GM19025 (cell line): ENCODE measurements at regions not wholly inside any gene's neighbourhood (a gene's known extent, or its start where the extent isn't known, plus 50 kb on each side); places are given as distances from the start of the nearest gene placed in this dataset.

ENCODE experiments used
- ATAC-seq: cut with Tn5 transposase; IDR thresholded peaks from one replicate; pipeline ENCODE4 v1.9.1; 2021; ENCODE audit warnings: mild to moderate bottlenecking, low read depth, moderate library complexity; ENCODE audit not compliant: unreplicated experiment

DNA sequence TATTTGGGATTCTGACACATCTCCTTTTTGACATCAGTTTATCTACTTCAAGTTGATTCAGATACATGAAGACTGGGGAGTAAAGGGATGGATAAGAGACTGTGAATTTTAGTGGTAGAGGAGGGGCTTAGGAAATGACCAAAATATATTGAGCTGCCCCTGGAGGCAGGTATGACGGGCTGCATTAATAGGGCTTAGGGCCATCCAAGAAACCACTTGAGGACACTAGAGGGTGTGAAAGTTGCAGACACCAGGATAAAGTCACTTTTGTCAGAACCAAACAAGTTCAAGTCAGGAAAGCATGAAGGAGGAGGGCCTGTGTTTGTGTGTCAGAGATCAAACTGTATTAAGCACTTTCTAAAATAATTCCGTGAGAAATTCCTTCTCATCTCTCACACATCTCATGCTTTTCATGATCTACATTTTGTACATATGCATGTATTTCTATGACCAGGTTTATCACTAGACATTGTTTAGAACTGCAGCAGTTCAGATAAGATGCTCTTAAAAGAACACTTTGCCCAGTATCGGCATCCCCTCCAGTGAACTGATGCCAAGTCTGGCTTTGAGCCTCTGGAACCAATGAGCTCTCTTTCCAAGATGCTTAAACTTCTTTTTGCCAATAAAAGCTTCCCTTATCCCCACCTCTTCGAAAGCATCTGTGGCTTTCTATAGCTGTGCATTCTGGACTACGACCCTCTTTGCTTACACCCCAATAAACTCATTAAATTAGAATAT, 136.9 kb downstream of the SLC38A1 start:
- ATAC-seq, result no peak

DNA sequence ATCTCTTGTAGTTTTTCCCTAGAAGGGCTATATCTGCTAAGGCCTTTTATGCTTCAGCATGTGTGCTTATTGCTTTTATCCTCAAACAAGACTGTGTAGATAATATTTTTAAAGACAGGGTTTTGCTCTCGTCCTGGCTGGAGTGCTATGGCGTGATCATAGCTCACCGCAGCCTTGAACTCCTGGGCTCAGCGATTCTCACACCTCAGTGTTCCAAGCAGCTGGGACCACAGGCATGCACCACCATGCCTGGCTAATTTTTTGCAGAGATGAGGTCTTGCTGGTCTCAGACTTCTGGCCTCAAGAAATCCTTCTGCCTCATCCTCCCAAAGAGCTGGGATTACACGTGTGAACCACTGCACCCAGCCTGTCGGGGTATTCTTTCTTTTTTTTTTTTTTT, 137.3 kb upstream of the SCAF11 start:
- no peak for ATAC-seq

DNA sequence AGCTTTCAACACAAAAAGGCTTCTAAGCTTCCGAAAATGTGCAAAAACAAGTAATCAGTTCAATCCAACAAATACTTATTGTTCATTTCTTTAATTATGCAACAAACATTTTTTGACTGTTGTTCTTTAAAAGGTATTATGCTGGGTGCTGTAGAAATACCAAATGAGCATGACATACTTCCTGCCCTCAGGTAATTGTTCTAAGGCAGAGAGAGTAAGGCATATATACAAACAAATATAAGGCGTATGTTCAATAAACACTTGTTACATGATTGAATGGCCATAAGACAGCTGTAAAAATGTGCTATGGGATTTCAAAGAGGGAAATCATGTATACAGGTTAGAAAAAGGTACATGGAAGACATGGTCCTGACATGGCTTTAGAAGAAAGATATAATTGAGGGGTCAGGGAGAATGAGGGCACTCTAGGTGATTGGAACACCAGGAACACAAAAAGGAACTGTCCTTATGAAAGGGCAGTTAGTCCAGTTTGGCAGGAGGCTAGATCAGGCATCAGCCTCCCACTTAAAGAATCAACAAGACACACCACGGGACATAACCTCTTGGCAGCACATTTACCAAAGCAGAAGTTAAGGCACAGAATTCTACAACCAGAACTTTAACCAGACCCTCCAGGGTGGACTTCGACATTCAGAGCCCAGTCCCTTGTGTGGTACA, 135.8 kb upstream of the SCAF11 start:
- ATAC-seq, result no peak

DNA sequence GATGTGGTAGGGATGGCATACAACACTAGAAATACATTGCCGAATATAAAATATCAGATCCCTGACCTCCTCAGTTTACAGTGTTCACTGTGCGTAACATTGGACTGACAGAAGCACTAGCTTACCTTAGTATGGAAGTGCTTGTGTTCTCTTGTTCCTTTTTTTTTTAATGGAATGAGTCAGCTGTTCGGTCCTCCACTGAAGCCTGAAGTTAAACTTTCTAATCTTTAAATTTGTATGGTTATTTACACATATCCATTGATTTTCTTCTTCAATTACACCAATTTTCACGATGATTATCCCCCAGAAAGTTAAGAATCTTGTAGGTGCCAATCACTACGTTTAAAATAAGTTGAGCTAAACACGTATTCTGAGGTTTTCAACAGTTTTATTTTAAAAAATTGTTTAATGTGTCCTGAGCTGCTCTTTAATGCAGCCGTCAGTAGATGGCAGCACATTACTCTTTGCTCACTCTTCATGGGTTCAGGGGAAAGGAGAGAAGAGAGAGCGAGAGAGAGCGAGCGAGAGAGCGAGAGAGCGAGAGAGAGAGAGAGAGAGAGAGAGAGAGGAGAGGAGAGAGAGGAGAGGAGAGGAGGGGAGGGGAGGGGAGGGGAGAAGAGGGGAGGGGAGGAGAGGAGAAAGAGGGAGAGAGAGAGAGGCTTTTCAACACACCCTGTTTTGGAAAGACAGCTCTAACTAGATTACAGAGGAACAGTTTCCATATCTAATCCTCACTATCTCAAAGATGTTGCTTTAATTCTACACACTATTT, 134.7 kb upstream of the SCAF11 start:
- ATAC-seq, result no peak

DNA sequence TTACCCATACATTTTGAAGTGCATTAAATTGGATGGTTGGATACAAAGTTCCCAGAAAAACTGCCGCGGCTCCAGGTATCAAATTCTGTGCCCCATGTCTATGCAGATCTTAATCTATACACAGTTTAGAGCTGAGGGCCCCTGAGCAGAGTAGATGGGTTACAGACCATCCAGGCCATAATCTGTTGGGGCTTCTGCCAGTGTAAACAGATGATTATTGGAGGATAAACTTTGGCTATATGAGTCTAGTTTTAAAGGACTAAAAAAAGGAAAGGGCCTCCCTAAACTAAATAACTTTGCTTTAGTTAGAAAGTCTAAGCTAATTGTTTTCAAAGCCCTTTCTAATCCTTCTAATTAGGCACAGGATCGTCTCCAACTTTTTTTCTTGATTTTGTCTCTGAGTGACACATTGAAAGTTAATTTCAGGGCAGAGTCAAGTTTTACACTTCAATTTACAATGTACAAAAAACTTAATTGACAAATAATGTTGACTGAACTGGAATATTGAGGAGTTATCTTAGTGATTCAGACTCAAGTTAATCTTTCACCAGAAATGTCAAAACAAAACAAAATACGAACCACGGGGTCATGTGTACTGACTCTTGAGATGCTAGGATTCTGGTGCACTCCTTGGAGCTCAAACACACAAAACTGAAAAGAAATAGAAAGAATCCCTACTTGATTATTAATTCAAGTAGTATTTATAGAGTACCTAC, 133.9 kb upstream of the SCAF11 start:
- ATAC-seq, result no peak

DNA sequence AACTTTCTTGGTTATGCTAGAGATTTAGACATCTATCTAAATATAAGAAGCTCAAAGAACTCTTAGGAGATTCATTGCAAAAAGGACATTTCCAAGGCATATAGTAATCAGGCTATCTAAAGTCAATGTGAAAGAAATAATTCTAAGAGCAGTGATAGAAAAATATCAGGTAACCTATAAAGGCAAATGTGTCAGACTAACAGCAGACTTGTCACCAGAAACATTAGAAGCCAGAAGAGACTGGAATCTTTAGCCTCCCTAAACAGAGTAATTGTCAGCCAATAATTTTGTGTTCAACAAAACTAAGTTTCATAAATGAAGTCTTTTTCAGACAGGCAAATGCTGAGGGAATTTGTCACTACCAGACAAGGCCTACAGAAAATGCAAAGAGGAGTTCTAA, 122.0 kb upstream of the SCAF11 start:
- ATAC-seq, result no peak

DNA sequence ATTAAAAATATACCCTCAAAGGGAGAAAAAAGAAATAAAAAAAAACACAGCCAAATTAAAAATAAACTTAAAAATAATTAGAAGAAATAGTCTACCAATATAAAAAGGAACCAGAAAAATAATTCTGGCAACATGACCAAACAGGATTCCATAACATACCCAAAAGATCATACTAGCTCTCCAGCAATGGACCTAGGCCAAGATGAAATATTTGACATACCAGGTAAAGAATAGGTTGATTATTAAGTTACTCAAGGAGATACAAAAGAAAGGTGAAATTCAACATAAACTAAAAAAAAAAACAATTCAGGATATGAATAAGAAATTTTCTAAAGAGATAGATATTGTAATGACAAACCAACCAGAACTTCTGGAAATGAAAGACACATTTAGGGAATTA, 121.3 kb upstream of the SCAF11 start:
- no peak for ATAC-seq

DNA sequence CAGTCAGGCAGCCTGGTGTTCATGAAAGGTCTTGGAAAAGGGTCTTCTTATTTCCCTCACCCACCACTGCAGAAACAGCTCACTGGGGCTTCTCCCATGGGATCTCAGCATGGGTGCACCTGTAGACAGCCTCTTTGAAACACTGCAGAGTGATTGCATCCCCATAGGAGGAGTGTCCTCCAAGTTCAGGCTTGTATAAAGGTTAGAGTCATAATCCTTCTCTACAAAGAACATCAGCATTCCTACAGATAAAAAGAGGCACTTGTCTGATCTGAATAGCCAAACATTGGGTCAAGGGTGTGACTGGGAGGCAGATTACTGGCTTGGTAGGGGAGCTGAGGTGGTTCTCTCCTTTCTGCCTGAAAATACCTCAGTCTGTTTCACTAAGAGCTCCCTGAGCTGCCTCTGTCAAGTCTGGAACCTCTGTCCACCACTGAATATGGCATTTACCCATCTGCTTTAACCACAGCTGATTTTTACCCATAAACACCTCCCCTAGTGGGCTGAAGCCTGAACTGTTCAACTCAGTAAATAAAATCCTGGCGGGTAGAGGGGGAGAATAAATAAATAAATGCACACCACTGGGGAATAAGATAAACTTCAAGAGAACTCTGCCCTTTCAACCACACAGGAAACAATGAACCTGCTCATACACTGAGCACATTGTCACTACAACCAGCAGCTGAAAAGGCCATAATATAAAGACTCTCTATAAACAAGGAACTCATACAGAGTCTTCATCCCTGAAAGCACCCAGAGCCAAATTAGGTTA, 120.7 kb upstream of the SCAF11 start:
- ATAC-seq, result no peak

DNA sequence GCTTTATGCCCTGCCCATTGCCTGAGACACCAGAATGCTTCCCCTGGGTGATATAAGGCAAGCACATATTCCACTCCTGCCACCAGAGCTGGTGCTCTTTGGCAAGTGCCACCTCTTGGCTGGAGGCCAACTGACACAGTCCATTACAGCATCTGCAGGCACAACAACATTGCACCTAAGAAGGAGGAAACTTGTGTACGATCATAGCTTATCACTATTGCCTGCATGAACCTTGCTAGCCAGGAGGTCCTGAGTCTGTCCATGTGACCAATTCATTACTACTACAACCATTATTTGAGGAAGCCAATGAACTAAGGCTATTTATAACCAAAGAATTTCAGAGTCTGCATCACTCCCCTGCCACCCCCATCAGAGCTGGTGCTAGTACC, 119.8 kb upstream of the SCAF11 start:
- no peak for ATAC-seq

DNA sequence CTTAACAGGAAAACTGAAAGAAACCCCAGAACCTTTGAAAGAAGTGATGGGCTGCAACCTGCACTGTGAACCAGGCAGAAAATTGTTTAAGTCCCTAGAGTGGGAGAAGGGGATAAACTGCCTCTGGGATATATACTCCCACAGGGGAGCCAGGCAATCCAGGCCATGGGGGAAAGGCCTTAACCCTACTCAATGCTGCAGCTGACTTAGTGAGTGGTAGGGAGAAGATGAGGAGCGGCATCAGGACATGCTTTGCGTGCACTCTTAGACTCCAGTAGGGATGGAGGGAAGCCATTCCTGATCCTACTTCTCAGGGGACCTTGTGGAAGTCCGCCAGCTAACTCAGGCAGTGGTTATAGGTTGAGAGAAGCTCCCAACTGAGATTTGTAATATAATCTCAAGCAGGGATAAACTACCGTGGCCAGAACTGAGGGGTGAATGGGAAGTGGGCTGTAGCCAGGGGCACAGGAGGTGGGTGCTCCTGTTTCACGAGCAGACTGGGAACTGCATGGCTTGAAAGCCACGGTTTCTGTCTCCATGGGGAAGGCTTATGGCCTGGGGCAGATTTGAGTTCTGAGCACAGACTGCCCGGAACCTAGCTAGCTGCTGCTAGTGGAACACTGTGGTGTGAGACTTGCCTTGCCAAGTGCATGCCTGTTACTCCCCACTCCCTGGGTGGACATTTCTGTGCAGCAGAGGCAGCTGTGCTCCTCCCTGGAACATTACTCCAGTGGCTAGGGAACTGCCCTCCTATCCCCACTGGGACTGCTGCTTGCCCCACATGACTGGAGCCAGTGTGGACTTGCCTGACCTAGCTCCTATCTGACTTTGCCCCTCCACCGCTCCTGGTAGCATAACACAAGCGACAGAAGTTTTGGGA, 119.2 kb upstream of the SCAF11 start:
- no peak for ATAC-seq

DNA sequence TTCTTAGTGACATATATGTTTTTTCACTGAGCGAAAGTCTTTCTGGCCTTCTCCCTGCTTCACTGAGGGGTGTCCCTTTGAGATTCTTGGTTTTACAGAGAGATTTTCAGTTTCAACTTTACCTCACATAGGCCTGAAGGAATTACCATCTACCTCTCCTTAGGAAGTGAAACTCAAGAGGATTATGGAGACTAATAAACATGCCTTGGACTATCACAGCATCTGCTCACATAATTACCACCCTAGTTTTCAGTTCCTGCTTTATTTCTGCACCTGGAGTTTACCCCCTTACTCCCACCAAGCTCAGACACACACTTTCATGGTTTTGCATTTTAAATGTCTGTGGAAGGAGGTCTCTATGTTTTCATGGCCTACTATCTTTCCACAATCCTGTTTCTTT, 118.3 kb upstream of the SCAF11 start:
- peak; percentile 73 for ATAC-seq

DNA sequence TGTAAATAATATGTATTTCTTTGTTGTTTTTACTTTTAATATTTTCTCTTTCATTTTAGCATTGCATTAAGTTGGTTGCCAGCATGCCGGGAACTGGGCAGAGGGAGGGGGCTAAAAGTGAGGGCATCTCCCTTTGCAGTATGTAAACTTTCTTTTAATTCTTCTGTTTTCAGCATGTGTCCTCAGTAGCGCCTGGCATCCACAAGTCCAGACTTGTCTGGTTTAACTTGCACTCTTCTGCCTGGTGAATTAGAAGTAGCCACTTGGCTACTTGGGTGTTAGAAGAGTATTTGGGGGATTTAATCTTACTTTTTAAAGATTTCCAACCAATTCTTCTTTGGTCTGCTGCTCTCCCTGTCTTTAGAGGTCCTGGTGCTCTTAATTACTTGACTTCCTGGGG, 117.2 kb upstream of the SCAF11 start:
- ATAC-seq, result no peak

DNA sequence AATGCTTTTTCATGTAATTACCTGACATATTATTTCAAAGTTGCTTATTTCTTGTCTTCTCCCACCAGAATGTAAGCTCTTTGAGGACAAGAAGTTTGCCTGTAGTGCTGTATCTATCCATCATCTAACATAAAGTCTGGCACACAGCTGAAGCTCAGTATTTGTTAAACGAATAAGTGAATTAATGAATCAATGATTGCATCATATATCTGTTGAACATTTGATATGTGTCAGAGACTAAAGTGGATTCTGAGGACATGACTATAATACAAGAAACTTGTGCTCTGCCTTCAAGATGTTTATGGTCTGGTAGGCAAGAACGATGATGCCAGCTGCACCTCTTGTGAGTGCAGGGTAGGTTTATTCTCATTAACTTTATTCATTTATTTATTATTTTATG, 115.4 kb upstream of the SCAF11 start:
- ATAC-seq, result no peak

DNA sequence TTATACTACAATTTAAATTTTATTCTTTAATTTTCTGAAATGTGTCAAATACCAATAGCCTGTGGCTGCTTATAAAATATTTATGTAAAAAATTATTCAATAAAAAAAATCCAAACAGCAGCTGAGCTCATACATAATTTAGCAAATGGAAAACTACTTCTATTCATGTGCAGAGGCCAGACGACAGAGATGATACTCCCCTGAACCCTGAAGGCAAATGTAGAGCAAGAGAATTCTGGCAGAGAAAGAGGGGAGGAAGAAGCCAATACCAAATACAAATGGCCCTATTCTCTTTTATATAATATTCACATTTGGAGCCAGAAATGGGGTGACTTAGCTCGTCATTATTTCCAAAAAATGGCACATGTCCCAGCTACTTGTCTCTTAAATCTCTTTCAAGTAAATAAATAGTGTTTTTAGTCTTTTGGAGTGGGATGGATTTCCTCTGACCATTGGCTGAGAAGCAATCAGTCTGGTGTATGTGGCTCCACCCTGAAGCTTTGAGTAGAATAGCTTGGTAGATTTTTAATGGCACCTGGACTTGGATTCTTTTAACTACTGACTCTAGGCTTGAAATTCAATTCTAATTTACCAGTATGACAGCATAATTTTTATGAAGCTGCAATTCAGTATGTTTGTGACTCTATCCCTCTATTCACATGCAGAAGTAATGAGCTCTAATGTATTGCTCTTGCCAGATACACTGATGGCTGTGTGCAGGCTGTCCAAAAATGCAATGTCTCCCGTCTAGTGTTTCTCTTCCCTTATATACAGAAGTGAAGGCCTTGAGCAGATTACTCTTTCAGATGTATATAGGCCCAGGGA, 113.4 kb upstream of the SCAF11 start:
- ATAC-seq, result no peak

DNA sequence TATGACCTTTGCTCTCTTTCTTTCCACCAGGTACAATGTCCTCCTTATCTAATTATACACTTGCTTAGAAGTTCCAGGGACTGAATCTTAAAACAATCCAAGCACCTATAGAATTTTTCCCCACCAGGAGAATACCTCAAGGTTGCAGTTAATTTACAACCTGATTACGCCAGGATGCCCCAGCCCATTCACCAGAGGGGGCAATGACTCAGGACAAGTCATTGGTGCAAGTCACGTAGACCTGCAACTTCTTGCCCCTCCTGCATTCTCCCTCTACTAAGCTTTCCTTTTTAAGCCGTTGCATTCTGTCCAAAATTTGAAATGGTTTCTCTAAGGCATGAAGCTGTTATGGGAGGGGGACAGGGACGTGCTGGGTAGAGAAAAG, 111.1 kb upstream of the SCAF11 start:
- ATAC-seq, result no peak

DNA sequence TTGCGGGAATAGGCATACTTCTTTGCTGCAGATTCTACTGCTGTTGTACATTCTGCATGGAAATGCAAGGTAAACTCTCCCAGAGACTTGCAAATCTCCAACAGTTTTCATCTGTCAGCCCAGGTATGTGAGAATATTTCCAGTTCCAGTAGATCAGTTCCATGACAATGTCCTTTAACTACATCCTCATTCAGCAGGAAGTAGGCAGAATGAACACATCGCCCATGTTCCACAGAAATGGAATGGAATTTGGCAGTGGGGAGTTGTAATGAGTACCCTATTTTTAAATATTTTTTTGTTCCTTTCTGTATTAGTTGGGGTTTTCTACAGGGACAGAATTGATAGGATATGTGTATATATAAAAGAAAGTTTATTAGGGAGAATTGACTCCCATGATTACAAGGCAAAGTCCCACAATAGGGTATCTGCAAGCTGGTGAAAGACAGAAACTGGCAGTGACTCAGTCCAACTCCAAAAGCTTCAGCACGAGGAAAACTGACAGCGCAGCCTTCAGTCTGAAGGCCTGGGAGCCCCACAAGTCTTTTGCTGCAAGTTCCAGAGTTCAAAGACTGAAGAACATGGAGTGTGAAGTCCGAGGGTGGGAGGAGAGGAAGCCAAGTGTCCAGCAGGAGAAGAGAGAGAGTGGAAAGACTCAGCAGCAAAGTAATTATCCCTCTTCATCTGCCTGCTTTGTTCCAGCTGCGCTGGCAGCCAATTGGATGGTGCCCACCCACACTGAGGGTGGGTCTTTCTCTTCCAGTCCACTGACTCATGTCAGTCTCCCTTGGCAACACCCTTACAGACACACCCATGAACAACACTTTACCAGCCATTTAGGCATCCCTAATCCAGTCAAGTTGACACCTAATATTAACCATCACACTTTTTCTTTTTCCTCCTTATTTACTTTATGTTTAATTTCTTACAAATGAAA, 110.4 kb upstream of the SCAF11 start:
- ATAC-seq, result no peak

DNA sequence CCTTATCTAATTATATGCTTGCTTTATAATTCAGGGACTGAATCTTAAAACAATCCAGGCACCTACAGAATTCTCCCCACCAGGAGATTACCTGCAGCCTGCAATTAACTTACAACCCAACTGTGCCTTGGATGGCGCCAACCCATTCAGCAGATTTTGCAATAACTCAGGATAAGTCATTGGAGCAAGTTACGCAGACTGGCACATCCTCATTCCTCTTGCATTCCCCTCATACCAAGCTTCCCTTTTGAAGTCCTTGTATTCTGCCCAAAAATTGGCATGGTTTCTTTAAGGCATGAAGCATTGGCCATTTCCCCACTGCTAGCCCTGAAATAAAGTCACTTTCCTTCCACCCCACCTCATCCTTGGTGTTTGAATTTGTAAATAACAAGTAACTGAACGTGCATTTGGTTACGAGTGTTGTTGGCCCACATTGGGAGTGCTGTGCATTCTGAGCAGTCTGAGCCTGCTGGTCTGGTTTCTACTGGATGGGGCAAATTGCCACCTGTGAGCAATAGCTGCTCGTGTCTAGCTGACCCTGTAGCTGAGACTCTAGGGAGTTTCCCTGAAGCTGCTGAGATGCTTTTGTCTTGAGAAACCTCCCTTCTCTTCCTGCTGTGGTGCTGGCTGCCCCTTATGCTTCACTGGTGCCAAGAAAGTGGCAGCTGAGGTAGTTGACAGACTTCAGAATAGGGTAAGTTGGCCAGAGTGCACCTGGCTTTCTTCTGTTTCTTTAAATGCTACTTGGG, 99.2 kb upstream of the SCAF11 start:
- ATAC-seq, result no peak
